GM23248 (cell line): ENCODE measurements at regions not wholly inside any gene's neighbourhood (a gene's known extent, or its start where the extent isn't known, plus 50 kb on each side); places are given as distances from the start of the nearest gene placed in this dataset.

Experiments used
- DNase-seq: peaks from one replicate; pipeline ENCODE4 v3.0.0-alpha.2; 2015
- H2AFZ ChIP-seq: fragments of 200-600 bp; sonication (generic); 2 replicates; pipeline ENCODE4 v1.6.1; 2016; ENCODE audit warnings: antibody characterized with exemption
- H3F3A ChIP-seq: fragments of 200-600 bp; sonication (generic); 2 replicates; pipeline ENCODE4 v1.6.1; 2016; ENCODE audit warnings: mild to moderate bottlenecking, antibody characterized with exemption, mixed run types; ENCODE audit not compliant: insufficient read depth
- H3K27ac ChIP-seq: fragments of 200-600 bp; sonication (generic); 2 replicates; pipeline ENCODE4 v1.5.1; 2016; ENCODE audit warnings: mild to moderate bottlenecking
- H3K27me3 ChIP-seq: fragments of 200-600 bp; sonication (generic); replicated peaks from 2 replicates; pipeline ENCODE4 v1.6.1; 2016; ENCODE audit warnings: mild to moderate bottlenecking; ENCODE audit not compliant: insufficient read depth
- H3K36me3 ChIP-seq: fragments of 200-600 bp; sonication (generic); 2 replicates; pipeline ENCODE4 v1.6.1; 2016; ENCODE audit warnings: low read depth, mild to moderate bottlenecking
- H3K4me1 ChIP-seq: fragments of 200-600 bp; sonication (generic); 2 replicates; pipeline ENCODE4 v1.6.1; 2016; ENCODE audit warnings: mild to moderate bottlenecking; ENCODE audit not compliant: insufficient read depth
- H3K4me2 ChIP-seq: fragments of 200-600 bp; sonication (generic); one replicate; pipeline ENCODE4 v1.6.1; 2016; ENCODE audit warnings: mild to moderate bottlenecking; ENCODE audit not compliant: unreplicated experiment
- H3K4me3 ChIP-seq: fragments of 200-600 bp; sonication (generic); 2 replicates; pipeline ENCODE4 v1.5.1; 2016; ENCODE audit warnings: mild to moderate bottlenecking
- H3K79me2 ChIP-seq: fragments of 200-600 bp; sonication (generic); 2 replicates; pipeline ENCODE4 v1.6.1; 2016; ENCODE audit warnings: mild to moderate bottlenecking; ENCODE audit not compliant: insufficient read depth
- H3K9ac ChIP-seq: fragments of 200-600 bp; sonication (generic); 2 replicates; pipeline ENCODE4 v1.6.1; 2016; ENCODE audit warnings: mild to moderate bottlenecking
- H3K9me2 ChIP-seq: fragments of 200-600 bp; sonication (generic); 2 replicates; pipeline ENCODE4 v1.6.1; 2016; ENCODE audit warnings: mixed run types, mild to moderate bottlenecking, moderate library complexity; ENCODE audit not compliant: insufficient read depth
- H3K9me3 ChIP-seq: fragments of 200-600 bp; sonication (generic); one replicate; pipeline ENCODE4 v1.6.1; 2017; ENCODE audit warnings: low read depth
- H4K20me1 ChIP-seq: fragments of 200-600 bp; sonication (generic); 2 replicates; pipeline ENCODE4 v1.6.0; 2016; ENCODE audit not compliant: insufficient read depth
- EZH2 ChIP-seq: fragments of 200-600 bp; sonication (generic); IDR thresholded peaks from 2 replicates; pipeline ENCODE4 v1.6.1; 2018; ENCODE audit warnings: antibody characterized with exemption, mild to moderate bottlenecking; ENCODE audit not compliant: insufficient read depth, poor library complexity, severe bottlenecking
- EZH2phosphoT487 ChIP-seq: fragments of 200-600 bp; sonication (generic); IDR thresholded peaks from 2 replicates; pipeline ENCODE4 v1.6.1; 2018; ENCODE audit warnings: antibody characterized with exemption, moderate library complexity, mild to moderate bottlenecking, low read depth; ENCODE audit not compliant: insufficient read depth
- WGBS, 2 experiments: methylation state at CpG; one replicate each; pipeline ENCODE4 v1.1.6; 2015 to 2017; ENCODE audit warnings: low lambda C conversion rate in 2 of 2, low coverage in 1 of 2; ENCODE audit errors: missing lambda C conversion rate in 2 of 2; 5-methylcytosine and 5-hydroxymethylcytosine counted together
- in situ Hi-C: fragments of 300-500 bp; cut with MboI; formaldehyde crosslinking; loops from 2 replicates; pipeline ENCODE4 v1.15.0; 2020

- no peak overlapping the region for H2AFZ ChIP-seq
- H3K4me1 ChIP-seq: peaks cover 13% of the 10 kb centered on the region; the same call in 1 of the 2 replicates
- H3K27ac ChIP-seq: no peak overlapping the region
- H3K36me3 ChIP-seq: no peaks in the 10 kb centered on the region
- in situ Hi-C loops: no loop called here
- H4K20me1 ChIP-seq: no peaks in the 10 kb centered on the region
- no peaks in the 10 kb centered on the region for H3K27me3 ChIP-seq
- no peaks in the 10 kb centered on the region for H3K9me3 ChIP-seq
- no peaks in the 10 kb centered on the region for H3K79me2 ChIP-seq
- TF ChIP-seq EZH2phosphoT487 (no peak), EZH2 (no peak)
- H3K4me3 ChIP-seq: no peak overlapping the region
- H3K4me2 ChIP-seq: no peak overlapping the region
- H3K9me2 ChIP-seq: no peaks in the 10 kb centered on the region
- H3F3A ChIP-seq: no peaks in the 10 kb centered on the region
- DNase-seq: no peak
- H3K9ac ChIP-seq: no peak overlapping the region
These were observed 263.5 kb downstream of the SPATA31D1 start for GRCh38 chr9:82252116-82252515.

DNA sequence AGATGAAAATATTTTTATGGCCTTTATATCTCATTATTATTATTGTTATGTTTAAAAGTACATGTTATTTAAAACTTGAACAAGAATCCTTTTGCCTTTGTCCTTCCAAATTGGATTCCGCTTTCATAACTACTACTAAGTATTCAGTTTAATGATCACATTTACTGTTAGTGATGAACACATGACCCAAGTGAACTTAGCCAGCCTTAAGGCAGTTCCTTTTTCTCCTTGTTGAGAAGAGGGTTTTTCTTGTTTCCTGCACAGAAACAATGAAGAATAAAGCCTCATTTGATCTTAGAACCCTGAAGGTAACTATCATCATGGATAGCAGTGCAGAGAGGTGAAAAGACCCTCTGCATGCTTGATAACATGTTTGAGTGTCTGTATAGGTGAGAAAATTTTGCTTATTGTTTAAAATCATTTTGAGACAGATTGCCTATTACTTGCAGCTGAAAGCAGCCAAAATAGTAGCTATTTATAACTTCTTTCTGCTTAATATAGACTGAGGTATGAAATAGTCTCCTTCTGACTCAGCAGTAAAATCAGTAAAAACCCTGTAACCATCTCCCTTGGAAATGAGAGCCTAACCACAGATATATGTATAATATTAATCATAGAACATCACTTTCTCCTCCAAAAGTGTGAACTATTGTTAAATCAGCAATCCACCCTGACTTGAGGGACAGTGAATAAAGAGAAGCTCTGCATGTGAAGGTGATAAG, 266.2 kb downstream of the SPATA31D1 start:
- Histone ChIP-seq H3F3A (no peaks in the 10 kb centered on the region), H3K9me2 (no peaks in the 10 kb centered on the region), H4K20me1 (no peaks in the 10 kb centered on the region), H3K4me2 (no peak overlapping the region), H3K36me3 (no peaks in the 10 kb centered on the region), H3K79me2 (no peaks in the 10 kb centered on the region), H3K4me3 (no peak overlapping the region), H3K27ac (no peak overlapping the region), H3K4me1 (peaks cover 13% of the 10 kb centered on the region; the same call in 1 of the 2 replicates), H3K9me3 (no peaks in the 10 kb centered on the region), H3K9ac (no peak overlapping the region), H3K27me3 (no peaks in the 10 kb centered on the region), H2AFZ (no peak overlapping the region)
- WGBS, 2 experiments: 76 to 86% methylated on average over 1 of the region's 1 CpG
- DNase-seq: peak; percentile 43
- in situ Hi-C loops: no loop called here
- TF ChIP-seq EZH2 (no peak), EZH2phosphoT487 (no peak)

- no peak for DNase-seq
- WGBS, 2 experiments: 15 to 17% methylated on average over 10 of the region's 10 CpGs
- H4K20me1 ChIP-seq: no peaks in the 10 kb centered on the region
These were observed 267.1 kb downstream of the SPATA31D1 start for GRCh38 chr9:82255481-82256176.

GRCh38 chr9:82260691-82261090, 272.1 kb downstream of the SPATA31D1 start:
- no peak overlapping the region for H3K4me2 ChIP-seq
- no peaks in the 10 kb centered on the region for H3K9me2 ChIP-seq
- H3F3A ChIP-seq: no peaks in the 10 kb centered on the region
- in situ Hi-C loops: no loop called here
- no peaks in the 10 kb centered on the region for H3K4me1 ChIP-seq
- no peak overlapping the region for H3K27ac ChIP-seq
- WGBS, 2 experiments: 65 to 79% methylated on average over 2 of the region's 2 CpGs
- TF ChIP-seq EZH2: no peak
- no peak for TF ChIP-seq EZH2phosphoT487
- no peak for DNase-seq
- no peak overlapping the region for H3K9ac ChIP-seq
- H3K27me3 ChIP-seq: no peaks in the 10 kb centered on the region
- no peak overlapping the region for H2AFZ ChIP-seq
- H3K36me3 ChIP-seq: no peaks in the 10 kb centered on the region
- no peaks in the 10 kb centered on the region for H3K79me2 ChIP-seq
- no peaks in the 10 kb centered on the region for H4K20me1 ChIP-seq
- H3K4me3 ChIP-seq: no peak overlapping the region
- H3K9me3 ChIP-seq: no peaks in the 10 kb centered on the region

More at GRCh38 chr9:82255481-82256176, 267.1 kb downstream of the SPATA31D1 start:
- Histone ChIP-seq H3K27me3 (no peaks in the 10 kb centered on the region), H3K27ac (no peak overlapping the region), H3F3A (no peaks in the 10 kb centered on the region), H3K4me1 (peaks cover 13% of the 10 kb centered on the region; the same call in 1 of the 2 replicates), H3K9me3 (no peaks in the 10 kb centered on the region), H3K4me3 (no peak overlapping the region), H3K4me2 (no peak overlapping the region), H2AFZ (no peak overlapping the region), H3K9ac (no peak overlapping the region), H3K79me2 (no peaks in the 10 kb centered on the region), H3K9me2 (no peaks in the 10 kb centered on the region), H3K36me3 (no peaks in the 10 kb centered on the region)
- in situ Hi-C loops: no loop called here
- TF ChIP-seq EZH2 (no peak), EZH2phosphoT487 (no peak)
